H9 (cell line): ENCODE measurements at regions not wholly inside any gene's neighbourhood (a gene's known extent, or its start where the extent isn't known, plus 50 kb on each side); places are given as distances from the start of the nearest gene placed in this dataset.

ENCODE experiments used
- DNase-seq: peaks from one replicate; pipeline ENCODE4 v3.0.0-alpha.2; 2017
- H2AFZ ChIP-seq: one replicate; pipeline ENCODE4 v1.6.1; 2013; ENCODE audit warnings: mild to moderate bottlenecking, low read length, control low read depth, moderate library complexity
- H2AK5ac ChIP-seq: 2 replicates; pipeline ENCODE4 v1.6.1; 2013; ENCODE audit warnings: low read length, control low read depth, mixed read lengths; ENCODE audit not compliant: insufficient read length
- H2BK120ac ChIP-seq: one replicate; pipeline ENCODE4 v1.6.1; 2013; ENCODE audit warnings: low read depth, mild to moderate bottlenecking, low read length, control low read depth, inconsistent platforms; ENCODE audit not compliant: poor library complexity, severe bottlenecking
- H2BK12ac ChIP-seq: 2 replicates; pipeline ENCODE4 v1.6.1; 2013; ENCODE audit warnings: low read length, control low read depth, mixed read lengths, low read depth; ENCODE audit not compliant: insufficient read length
- H2BK15ac ChIP-seq: 2 replicates; pipeline ENCODE4 v1.6.1; 2013; ENCODE audit warnings: low read depth, low read length, control low read depth
- H2BK20ac ChIP-seq: one replicate; pipeline ENCODE4 v1.6.1; 2013; ENCODE audit warnings: low read depth, mild to moderate bottlenecking, low read length, control low read depth, inconsistent platforms; ENCODE audit not compliant: poor library complexity, severe bottlenecking
- H2BK5ac ChIP-seq: 2 replicates; pipeline ENCODE4 v1.6.1; 2013; ENCODE audit warnings: low read length, control low read depth, mixed read lengths; ENCODE audit not compliant: insufficient read length
- H3K14ac ChIP-seq: 2 replicates; pipeline ENCODE4 v1.6.1; 2013; ENCODE audit warnings: low read length, control low read depth; ENCODE audit not compliant: insufficient read depth
- H3K18ac ChIP-seq: 2 replicates; pipeline ENCODE4 v1.6.1; 2013; ENCODE audit warnings: low read depth, mild to moderate bottlenecking, mixed read lengths, low read length, control low read depth; ENCODE audit not compliant: insufficient read length
- H3K23ac ChIP-seq: 2 replicates; pipeline ENCODE4 v1.6.1; 2013; ENCODE audit warnings: low read length, control low read depth, mixed read lengths, low read depth; ENCODE audit not compliant: insufficient read length
- H3K23me2 ChIP-seq: 2 replicates; pipeline ENCODE4 v1.6.1; 2013; ENCODE audit warnings: low read depth, mild to moderate bottlenecking, mixed read lengths, low read length, control low read depth; ENCODE audit not compliant: insufficient read length, poor library complexity, severe bottlenecking
- H3K27ac ChIP-seq: 2 replicates; pipeline ENCODE4 v1.5.1; 2013; ENCODE audit warnings: low read length, control low read depth, mixed read lengths, low read depth; ENCODE audit not compliant: insufficient read length
- H3K27me3 ChIP-seq: 2 replicates; pipeline ENCODE4 v1.6.1; 2013; ENCODE audit warnings: low read length, control low read depth, inconsistent platforms; ENCODE audit not compliant: insufficient read depth
- H3K4ac ChIP-seq: 2 replicates; pipeline ENCODE4 v1.6.1; 2013; ENCODE audit warnings: low read depth, mild to moderate bottlenecking, control low read depth, inconsistent platforms, low read length, moderate library complexity
- H3K4me1 ChIP-seq: 2 replicates; pipeline ENCODE4 v1.6.1; 2013; ENCODE audit warnings: low read length, control low read depth, inconsistent platforms; ENCODE audit not compliant: insufficient read depth
- H3K4me2 ChIP-seq: 2 replicates; pipeline ENCODE4 v1.6.1; 2013; ENCODE audit warnings: low read length, control low read depth, mixed read lengths; ENCODE audit not compliant: insufficient read length, insufficient read depth
- H3K56ac ChIP-seq: 2 replicates; pipeline ENCODE4 v1.6.1; 2013; ENCODE audit warnings: low read depth, mild to moderate bottlenecking, mixed read lengths, low read length, control low read depth; ENCODE audit not compliant: insufficient read length
- H3K79me1 ChIP-seq: 2 replicates; pipeline ENCODE4 v1.6.1; 2013; ENCODE audit warnings: low read depth, mild to moderate bottlenecking, moderate library complexity, low read length, control low read depth, inconsistent platforms; ENCODE audit not compliant: insufficient read depth, poor library complexity, severe bottlenecking
- H3K79me2 ChIP-seq: 2 replicates; pipeline ENCODE4 v1.6.1; 2013; ENCODE audit warnings: low read length, control low read depth, inconsistent platforms; ENCODE audit not compliant: insufficient read depth
- H3K9ac ChIP-seq: 2 replicates; pipeline ENCODE4 v1.6.1; 2013; ENCODE audit warnings: low read length, control low read depth, mixed read lengths; ENCODE audit not compliant: insufficient read length; ENCODE audit errors: extremely low read depth
- H3K9me3 ChIP-seq: one replicate; pipeline ENCODE4 v1.6.1; 2013; ENCODE audit warnings: low read depth, low read length, inconsistent platforms; ENCODE audit not compliant: control insufficient read depth
- H3T11ph ChIP-seq: one replicate; pipeline ENCODE4 v1.6.1; 2013; ENCODE audit warnings: mild to moderate bottlenecking, low read length, control low read depth, inconsistent platforms
- H4K20me1 ChIP-seq: one replicate; pipeline ENCODE4 v1.6.1; 2013; ENCODE audit not compliant: control insufficient read depth, insufficient read length, insufficient read depth
- H4K5ac ChIP-seq: 2 replicates; pipeline ENCODE4 v1.6.1; 2013; ENCODE audit warnings: low read depth, mild to moderate bottlenecking, mixed read lengths, low read length, control low read depth; ENCODE audit not compliant: insufficient read length
- H4K8ac ChIP-seq: replicated peaks from 2 replicates; pipeline ENCODE4 v1.6.1; 2013; ENCODE audit warnings: low read length, control low read depth, mixed read lengths, low read depth; ENCODE audit not compliant: insufficient read length
- H4K91ac ChIP-seq: 2 replicates; pipeline ENCODE4 v1.6.1; 2013; ENCODE audit warnings: low read depth, mild to moderate bottlenecking, moderate library complexity, mixed read lengths, low read length, control low read depth; ENCODE audit not compliant: insufficient read length
- H3K27ac Mint-ChIP-seq, 3 experiments: 2 replicates in 2 of 3; 3 replicates in 1 of 3; pipeline ENCODE4 v1.8.0; 2020 to 2021; ENCODE audit warnings: mixed read lengths in 3 of 3, mild to moderate bottlenecking in 1 of 3, moderate library complexity in 1 of 3
- H3K27me3 Mint-ChIP-seq: 2 replicates; pipeline ENCODE4 v1.8.0; 2021; ENCODE audit warnings: low read depth, mild to moderate bottlenecking, moderate library complexity, mixed read lengths
- H3K36me3 Mint-ChIP-seq, 3 experiments: 2 replicates in 2 of 3; 3 replicates in 1 of 3; pipeline ENCODE4 v1.8.0; 2020 to 2021; ENCODE audit warnings: low read depth in 3 of 3, mixed read lengths in 3 of 3; ENCODE audit not compliant: insufficient read depth in 1 of 3
- H3K4me1 Mint-ChIP-seq, 2 experiments: 2 replicates each; pipeline ENCODE4 v1.8.0; 2020; ENCODE audit warnings: mixed read lengths in 2 of 2
- H3K4me3 Mint-ChIP-seq, 2 experiments: 2 replicates in 1 of 2; 3 replicates in 1 of 2; pipeline ENCODE4 v1.8.0; 2020 to 2021; ENCODE audit warnings: mild to moderate bottlenecking in 2 of 2, mixed read lengths in 2 of 2, moderate library complexity in 1 of 2
- H3K9me3 Mint-ChIP-seq, 2 experiments: 2 replicates in 1 of 2; 3 replicates in 1 of 2; pipeline ENCODE4 v1.8.0; 2020; ENCODE audit warnings: mild to moderate bottlenecking in 2 of 2, mixed read lengths in 2 of 2, moderate library complexity in 1 of 2
- CTCF ChIP-seq: fragments of 200-600 bp; sonication (generic); conservative IDR thresholded peaks from 3 replicates; pipeline ENCODE4 v1.8.0; 2021; ENCODE audit warnings: antibody characterized with exemption, mild to moderate bottlenecking
- WGBS: extraction: QIAGEN DNeasy Blood & Tissue Kit; methylation state at CpG from one replicate; pipeline ENCODE4 v1.1.7; 2013; ENCODE audit warnings: missing lambda C conversion rate, low lambda C conversion rate, mixed read lengths; ENCODE audit not compliant: insufficient read length; ENCODE audit errors: extremely low coverage; 5-methylcytosine and 5-hydroxymethylcytosine counted together

GRCh38 chr16:31807086-31807485, 66.5 kb upstream of the ZNF267 start:
- Histone ChIP-seq H2BK5ac (no peak overlapping the region), H4K91ac (no peak overlapping the region), H3T11ph (no peak overlapping the region), H2BK15ac (no peak overlapping the region), H2AFZ (no peak overlapping the region), H3K14ac (no peak overlapping the region), H2AK5ac (no peak overlapping the region), H3K27ac (no peak overlapping the region), H3K79me2 (no peaks in the 10 kb centered on the region), H4K8ac (no peak overlapping the region), H3K4ac (no peak overlapping the region), H3K4me1 (no peaks in the 10 kb centered on the region), H3K4me2 (no peak overlapping the region), H3K23ac (no peak overlapping the region), H4K5ac (no peak overlapping the region), H2BK120ac (no peak overlapping the region), H3K9me3 (peaks cover 62% of the 10 kb centered on the region), H3K27me3 (no peaks in the 10 kb centered on the region), H3K23me2 (no peaks in the 10 kb centered on the region), H2BK12ac (no peak overlapping the region), H3K9ac (no peak overlapping the region), H3K56ac (no peak overlapping the region), H3K18ac (no peak overlapping the region), H3K79me1 (no peaks in the 10 kb centered on the region), H4K20me1 (no peaks in the 10 kb centered on the region), H2BK20ac (no peak overlapping the region)
- peaks cover 5 to 22% (median 6%) of the 10 kb centered on the region in 3 experiments; a peak in 5 of 7 replicates for H3K36me3 Mint-ChIP-seq
- H3K27ac Mint-ChIP-seq = no peak overlapping the region
- TF ChIP-seq CTCF = no peak
- WGBS = no CpG with 5 or more reads among the region's 3 CpGs
- no peaks in the 10 kb centered on the region for H3K27me3 Mint-ChIP-seq
- no peak for DNase-seq
- no peak overlapping the region for H3K4me3 Mint-ChIP-seq
- H3K4me1 Mint-ChIP-seq = no peaks in the 10 kb centered on the region
- H3K9me3 Mint-ChIP-seq = peaks cover 74 to 82% of the 10 kb centered on the region in 2 experiments
